A549 (cell line): ENCODE measurements at regions not wholly inside any gene's neighbourhood (a gene's known extent, or its start where the extent isn't known, plus 50 kb on each side); places are given as distances from the start of the nearest gene placed in this dataset.

Source experiments
- ATAC-seq, 2 experiments: fragments of 200-7000 bp in 1 of 2; fragments of >200 bp in 1 of 2; cut with Nextera tagmentation in 1 of 2; cut with Tn5 transposase in 1 of 2; 3 replicates each; pipeline versions ENCODE4 v1.8.0 to v1.9.1; 2018 to 2020; ENCODE audit warnings: mild to moderate bottlenecking in 1 of 2, moderate library complexity in 1 of 2
- CTCF ChIA-PET: fragments of 300-600 bp; sonication (Branson Sonifier 250); formaldehyde crosslinking; extraction: SDS; loops from one replicate; lab custom pipeline; 2021; ENCODE audit warnings: antibody characterized with exemption, inconsistent platforms; lab: Yijun Ruan, JAX
- POLR2A ChIA-PET: fragments of 350-600 bp; formaldehyde crosslinking; extraction: SDS; loops from one replicate; lab custom pipeline; 2021; ENCODE audit warnings: antibody characterized with exemption, inconsistent platforms; lab: Yijun Ruan, JAX
- DNase-seq, 2 experiments: peaks; one replicate each; pipeline versions ENCODE4 v3.0.0 to v3.0.0-alpha.2; 2011 to 2016; ENCODE audit warnings: low read depth in 1 of 2, low spot score in 1 of 2
- FAIRE-seq: peaks from 2 replicates; lab custom pipeline; 2011; peaks lifted over from hg19 to GRCh38; lab: Jason Lieb, UNC
- H3K27ac ChIP-seq, 2 experiments: fragments of >200 bp; sonication (Bioruptor Twin); formaldehyde crosslinking; 3 replicates each; pipeline ENCODE4 v1.5.1; 2016 to 2017
- H3K4me1 ChIP-seq: fragments of >200 bp; sonication (Bioruptor Twin); formaldehyde crosslinking; 3 replicates; pipeline ENCODE4 v1.6.1; 2016
- H3K4me2 ChIP-seq: fragments of >200 bp; sonication (Bioruptor Twin); formaldehyde crosslinking; 3 replicates; pipeline ENCODE4 v1.6.1; 2016
- H3K4me3 ChIP-seq: fragments of >200 bp; sonication (Bioruptor Twin); formaldehyde crosslinking; 3 replicates; pipeline ENCODE4 v1.5.1; 2016
- H3K9me3 ChIP-seq: fragments of >200 bp; sonication (Bioruptor Twin); formaldehyde crosslinking; 3 replicates; pipeline ENCODE4 v1.6.1; 2016
- BHLHE40 ChIP-seq: IDR thresholded peaks from 2 replicates; pipeline ENCODE4 v1.6.1; 2012; ENCODE audit warnings: low read depth, low read length, inconsistent platforms
- CBX2 ChIP-seq: fragments of 200-600 bp; sonication (generic); IDR thresholded peaks from 2 replicates; pipeline ENCODE4 v1.6.1; 2016; ENCODE audit warnings: low read depth, mild to moderate bottlenecking, borderline replicate concordance
- CHD2 ChIP-seq: fragments of 150-350 bp; IDR thresholded peaks from 2 replicates; pipeline ENCODE4 v1.6.1; 2014; ENCODE audit warnings: low read length; ENCODE audit not compliant: partially characterized antibody
- EHF ChIP-seq: fragments of 250-450 bp; sonication (Bioruptor Pico); IDR thresholded peaks from 2 replicates; pipeline ENCODE4 v1.5.0; 2020; ENCODE audit warnings: mild to moderate bottlenecking
- EHMT2 ChIP-seq: fragments of 200-600 bp; sonication (generic); IDR thresholded peaks from 2 replicates; pipeline ENCODE4 v1.6.1; 2016; ENCODE audit warnings: antibody characterized with exemption, low read depth, mild to moderate bottlenecking, moderate library complexity
- FOSB ChIP-seq: fragments of 250-450 bp; sonication (Bioruptor Pico); IDR thresholded peaks from 2 replicates; pipeline ENCODE4 v1.5.0; 2020; ENCODE audit warnings: mild to moderate bottlenecking, moderate library complexity
- FOXS1 ChIP-seq: fragments of 250-450 bp; sonication (Bioruptor Pico); IDR thresholded peaks from 2 replicates; pipeline ENCODE4 v1.5.0; 2020; ENCODE audit warnings: mild to moderate bottlenecking, moderate library complexity
- GATA3 ChIP-seq: IDR thresholded peaks from 2 replicates; pipeline ENCODE4 v1.6.1; 2012; ENCODE audit warnings: borderline replicate concordance
- HOXB13 ChIP-seq: fragments of 250-450 bp; sonication (Bioruptor Pico); IDR thresholded peaks from 2 replicates; pipeline ENCODE4 v1.5.0; 2020; ENCODE audit warnings: low read depth, mild to moderate bottlenecking, moderate library complexity
- JUN ChIP-seq, 2 experiments: fragments of >200 bp; sonication (Bioruptor Twin); formaldehyde crosslinking; IDR thresholded peaks; 2 replicates in 1 of 2; 3 replicates in 1 of 2; pipeline ENCODE4 v1.6.1; 2016 to 2017
- KDM1A ChIP-seq: fragments of 200-600 bp; sonication (generic); IDR thresholded peaks from 2 replicates; pipeline ENCODE4 v1.6.1; 2016; ENCODE audit warnings: low read depth, mild to moderate bottlenecking
- MAZ ChIP-seq: fragments of 150-350 bp; IDR thresholded peaks from 2 replicates; pipeline ENCODE4 v1.6.1; 2014; ENCODE audit warnings: antibody characterized with exemption, low read depth, low read length, borderline replicate concordance
- NR3C1 ChIP-seq: fragments of >200 bp; sonication (Bioruptor Twin); formaldehyde crosslinking; IDR thresholded peaks from 3 replicates; pipeline ENCODE4 v1.6.1; 2017
- PHF8 ChIP-seq: fragments of 200-600 bp; sonication (generic); IDR thresholded peaks from 2 replicates; pipeline ENCODE4 v1.6.1; 2016; ENCODE audit warnings: low read depth, mild to moderate bottlenecking, antibody characterized with exemption, moderate library complexity, borderline replicate concordance
- POLR2A ChIP-seq: IDR thresholded peaks from 2 replicates; pipeline ENCODE4 v1.6.1; 2012; ENCODE audit warnings: mild to moderate bottlenecking, low read length
- RARB ChIP-seq: fragments of 250-450 bp; sonication (Bioruptor Pico); IDR thresholded peaks from 2 replicates; pipeline ENCODE4 v1.8.0; 2021; ENCODE audit warnings: mild to moderate bottlenecking, moderate library complexity
- RCOR1 ChIP-seq: fragments of 150-350 bp; IDR thresholded peaks from 2 replicates; pipeline ENCODE4 v1.6.1; 2014; ENCODE audit warnings: antibody characterized with exemption, low read length, low read depth
- SREBF2 ChIP-seq: fragments of 450-650 bp; IDR thresholded peaks from 2 replicates; pipeline ENCODE4 v1.6.1; 2014; ENCODE audit warnings: mild to moderate bottlenecking, moderate library complexity
- TFCP2L1 ChIP-seq: fragments of 250-450 bp; sonication (Bioruptor Pico); IDR thresholded peaks from 2 replicates; pipeline ENCODE4 v1.5.0; 2021; ENCODE audit warnings: mild to moderate bottlenecking
- ZFP36 ChIP-seq: fragments of 450-650 bp; IDR thresholded peaks from 2 replicates; pipeline ENCODE4 v1.6.1; 2014; ENCODE audit warnings: borderline replicate concordance; ENCODE audit not compliant: partially characterized antibody
- ZSCAN20 ChIP-seq: fragments of 250-450 bp; sonication (Bioruptor Pico); IDR thresholded peaks from 2 replicates; pipeline ENCODE4 v1.8.0; 2022; ENCODE audit warnings: mild to moderate bottlenecking, moderate library complexity
- WGBS: methylation state at CpG from one replicate; pipeline ENCODE4 v1.1.6; 2017; ENCODE audit errors: missing lambda C conversion rate; 5-methylcytosine and 5-hydroxymethylcytosine counted together
- TF ChIP-seq, protein P1 (sequence below): fragments of 250-450 bp; sonication (Bioruptor Pico); IDR thresholded peaks from 2 replicates; pipeline ENCODE4 v1.5.0; 2020; ENCODE audit warnings: low read depth, mild to moderate bottlenecking, moderate library complexity
- TF ChIP-seq, protein P2 (sequence below): fragments of >200 bp; sonication (Bioruptor Twin); formaldehyde crosslinking; IDR thresholded peaks from 3 replicates; pipeline ENCODE4 v1.5.1; 2016
- TF ChIP-seq, protein P3 (sequence below): fragments of 150-350 bp; IDR thresholded peaks from 2 replicates; pipeline ENCODE4 v1.6.1; 2014; ENCODE audit warnings: low read depth, mild to moderate bottlenecking, low read length
- TF ChIP-seq, protein P4 (sequence below): fragments of 250-450 bp; sonication (Bioruptor Pico); IDR thresholded peaks from 2 replicates; pipeline ENCODE4 v1.5.0; 2021; ENCODE audit warnings: mild to moderate bottlenecking, moderate library complexity, borderline replicate concordance
- TF ChIP-seq, protein P5 (sequence below): IDR thresholded peaks from 2 replicates; pipeline ENCODE4 v1.6.1; 2012

DNA sequence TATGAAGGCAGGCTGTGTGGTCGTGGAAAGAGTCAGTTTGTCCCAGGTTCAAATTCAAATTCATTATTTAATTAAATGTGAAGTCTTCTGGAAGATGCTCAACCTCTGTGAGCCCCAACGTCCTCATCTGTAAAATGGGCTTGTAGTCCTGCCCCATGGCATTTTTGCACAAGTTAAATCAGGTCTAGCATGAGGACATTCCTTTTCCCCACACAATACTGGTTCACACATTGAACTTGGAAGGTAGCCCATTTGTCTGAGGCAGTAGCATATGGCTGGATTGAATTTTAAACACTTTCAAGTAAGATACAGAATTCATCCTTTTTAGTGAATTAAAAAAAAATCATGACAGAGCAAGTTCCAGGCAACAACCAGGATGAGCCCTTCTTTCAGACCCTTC is 665.4 kb upstream of the HS6ST1 start:
- CTCF ChIA-PET: no interaction called here
- TF ChIP-seq TFCP2L1 (CRISPR knock-in tag) (no peak), POLR2A (no peak), CBX2 (no peak)
- TF ChIP-seq, all 56 proteins: peak for 0
- H3K9me3 ChIP-seq: no peaks in the 10 kb centered on the region
- 3% methylated on average over 2 of the region's 2 CpGs for WGBS
- H3K4me1 ChIP-seq: no peaks in the 10 kb centered on the region
- H3K4me2 ChIP-seq: no peak overlapping the region
- POLR2A ChIA-PET: no interaction called here
- H3K4me3 ChIP-seq: no peak overlapping the region
- DNase-seq (no peak), FAIRE-seq (no peak), ATAC-seq (no peak)
- H3K27ac ChIP-seq: no peak overlapping the region

DNA sequence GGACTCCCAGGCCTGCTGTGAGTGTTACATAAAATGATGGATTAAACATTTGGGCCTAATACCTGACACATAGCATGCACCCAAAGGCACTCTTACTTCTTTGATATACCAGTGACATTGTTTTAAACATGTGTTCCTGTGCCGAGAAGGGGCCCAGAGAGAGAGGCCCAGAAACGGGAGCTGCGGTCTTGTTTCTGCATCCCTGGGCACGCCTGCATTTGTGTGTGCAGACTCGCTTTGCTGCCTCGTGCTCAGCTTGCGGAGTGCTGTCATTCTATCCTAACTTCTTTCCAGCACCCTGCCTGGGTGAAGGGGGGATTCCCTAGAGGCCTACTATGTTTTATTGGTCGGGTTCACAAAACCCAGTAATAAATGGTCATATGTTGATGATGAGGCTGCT is 666.2 kb upstream of the HS6ST1 start:
- ChIA-PET CTCF (no interaction called here), POLR2A (no interaction called here)
- 2% methylated on average over 8 of the region's 8 CpGs for WGBS
- no peak overlapping the region for H3K4me3 ChIP-seq
- FAIRE-seq (no peak), ATAC-seq (no peak), DNase-seq (no peak)
- H3K4me1 ChIP-seq: no peaks in the 10 kb centered on the region
- no peaks in the 10 kb centered on the region for H3K9me3 ChIP-seq
- no peak for TF ChIP-seq POLR2A
- TF ChIP-seq SREBF2: no peak
- no peak for TF ChIP-seq NR3C1
- TF ChIP-seq EHF (CRISPR knock-in tag): no peak
- no peak for TF ChIP-seq ZSCAN20 (CRISPR knock-in tag)
- no peak for TF ChIP-seq KDM1A
- TF ChIP-seq, protein P1, sequence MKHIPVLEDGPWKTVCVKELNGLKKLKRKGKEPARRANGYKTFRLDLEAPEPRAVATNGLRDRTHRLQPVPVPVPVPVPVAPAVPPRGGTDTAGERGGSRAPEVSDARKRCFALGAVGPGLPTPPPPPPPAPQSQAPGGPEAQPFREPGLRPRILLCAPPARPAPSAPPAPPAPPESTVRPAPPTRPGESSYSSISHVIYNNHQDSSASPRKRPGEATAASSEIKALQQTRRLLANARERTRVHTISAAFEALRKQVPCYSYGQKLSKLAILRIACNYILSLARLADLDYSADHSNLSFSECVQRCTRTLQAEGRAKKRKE (CRISPR knock-in tag): no peak
- no peak for TF ChIP-seq ZFP36
- TF ChIP-seq GATA3: no peak
- TF ChIP-seq, protein P2, sequence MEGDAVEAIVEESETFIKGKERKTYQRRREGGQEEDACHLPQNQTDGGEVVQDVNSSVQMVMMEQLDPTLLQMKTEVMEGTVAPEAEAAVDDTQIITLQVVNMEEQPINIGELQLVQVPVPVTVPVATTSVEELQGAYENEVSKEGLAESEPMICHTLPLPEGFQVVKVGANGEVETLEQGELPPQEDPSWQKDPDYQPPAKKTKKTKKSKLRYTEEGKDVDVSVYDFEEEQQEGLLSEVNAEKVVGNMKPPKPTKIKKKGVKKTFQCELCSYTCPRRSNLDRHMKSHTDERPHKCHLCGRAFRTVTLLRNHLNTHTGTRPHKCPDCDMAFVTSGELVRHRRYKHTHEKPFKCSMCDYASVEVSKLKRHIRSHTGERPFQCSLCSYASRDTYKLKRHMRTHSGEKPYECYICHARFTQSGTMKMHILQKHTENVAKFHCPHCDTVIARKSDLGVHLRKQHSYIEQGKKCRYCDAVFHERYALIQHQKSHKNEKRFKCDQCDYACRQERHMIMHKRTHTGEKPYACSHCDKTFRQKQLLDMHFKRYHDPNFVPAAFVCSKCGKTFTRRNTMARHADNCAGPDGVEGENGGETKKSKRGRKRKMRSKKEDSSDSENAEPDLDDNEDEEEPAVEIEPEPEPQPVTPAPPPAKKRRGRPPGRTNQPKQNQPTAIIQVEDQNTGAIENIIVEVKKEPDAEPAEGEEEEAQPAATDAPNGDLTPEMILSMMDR: no peak
- TF ChIP-seq JUN (IDR thresholded peaks at IDR 0.05): no peak
- TF ChIP-seq FOXS1 (CRISPR knock-in tag): no peak
- no peak for TF ChIP-seq EHMT2
- TF ChIP-seq RARB (CRISPR knock-in tag): no peak
- no peak for TF ChIP-seq PHF8
- TF ChIP-seq, protein P3, sequence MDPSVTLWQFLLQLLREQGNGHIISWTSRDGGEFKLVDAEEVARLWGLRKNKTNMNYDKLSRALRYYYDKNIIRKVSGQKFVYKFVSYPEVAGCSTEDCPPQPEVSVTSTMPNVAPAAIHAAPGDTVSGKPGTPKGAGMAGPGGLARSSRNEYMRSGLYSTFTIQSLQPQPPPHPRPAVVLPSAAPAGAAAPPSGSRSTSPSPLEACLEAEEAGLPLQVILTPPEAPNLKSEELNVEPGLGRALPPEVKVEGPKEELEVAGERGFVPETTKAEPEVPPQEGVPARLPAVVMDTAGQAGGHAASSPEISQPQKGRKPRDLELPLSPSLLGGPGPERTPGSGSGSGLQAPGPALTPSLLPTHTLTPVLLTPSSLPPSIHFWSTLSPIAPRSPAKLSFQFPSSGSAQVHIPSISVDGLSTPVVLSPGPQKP: no peak
- TF ChIP-seq BHLHE40: no peak
- H3K27ac ChIP-seq: no peak overlapping the region
- no peak overlapping the region for H3K4me2 ChIP-seq

DNA sequence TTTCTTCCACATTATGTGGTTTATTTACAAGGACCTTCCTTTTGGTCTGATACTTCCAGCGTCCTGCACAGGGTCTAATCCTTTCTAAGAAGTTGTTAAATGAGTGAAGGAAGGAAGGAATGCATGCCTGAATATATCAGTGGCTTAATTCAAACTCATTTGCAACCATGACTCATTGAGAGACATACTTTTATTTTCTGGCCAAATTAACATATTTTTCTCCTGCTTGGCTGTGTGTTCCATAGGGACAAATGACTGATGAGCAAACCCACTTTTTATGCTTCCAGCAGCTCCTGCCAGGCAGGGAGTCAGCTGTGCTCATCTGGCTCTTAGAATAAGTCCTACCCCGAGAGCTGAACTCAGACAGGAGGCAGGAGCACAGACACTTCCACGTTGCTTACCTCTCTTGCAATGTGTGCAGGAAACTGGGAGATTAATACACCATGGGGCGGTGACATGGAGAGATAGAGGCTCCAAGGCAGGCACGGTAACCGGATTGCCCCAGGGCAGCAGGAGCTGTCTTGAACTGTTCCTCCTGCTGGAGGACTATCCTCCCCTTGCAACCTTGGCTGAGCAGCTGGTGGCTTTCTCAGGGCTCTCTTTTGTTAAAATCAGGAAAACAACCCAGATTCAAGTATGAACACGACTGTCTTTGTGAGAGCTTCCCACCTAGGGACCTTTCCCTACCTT is 667.5 kb upstream of the HS6ST1 start:
- no peak overlapping the region for H3K27ac ChIP-seq
- no peak overlapping the region for H3K4me3 ChIP-seq
- ChIA-PET CTCF (no interaction called here), POLR2A (no interaction called here)
- ATAC-seq (no peak), FAIRE-seq (no peak), DNase-seq (no peak)
- no peaks in the 10 kb centered on the region for H3K9me3 ChIP-seq
- WGBS: 1% methylated on average over 5 of the region's 7 CpGs
- H3K4me1 ChIP-seq: no peaks in the 10 kb centered on the region
- H3K4me2 ChIP-seq: no peak overlapping the region
- TF ChIP-seq, protein P4, sequence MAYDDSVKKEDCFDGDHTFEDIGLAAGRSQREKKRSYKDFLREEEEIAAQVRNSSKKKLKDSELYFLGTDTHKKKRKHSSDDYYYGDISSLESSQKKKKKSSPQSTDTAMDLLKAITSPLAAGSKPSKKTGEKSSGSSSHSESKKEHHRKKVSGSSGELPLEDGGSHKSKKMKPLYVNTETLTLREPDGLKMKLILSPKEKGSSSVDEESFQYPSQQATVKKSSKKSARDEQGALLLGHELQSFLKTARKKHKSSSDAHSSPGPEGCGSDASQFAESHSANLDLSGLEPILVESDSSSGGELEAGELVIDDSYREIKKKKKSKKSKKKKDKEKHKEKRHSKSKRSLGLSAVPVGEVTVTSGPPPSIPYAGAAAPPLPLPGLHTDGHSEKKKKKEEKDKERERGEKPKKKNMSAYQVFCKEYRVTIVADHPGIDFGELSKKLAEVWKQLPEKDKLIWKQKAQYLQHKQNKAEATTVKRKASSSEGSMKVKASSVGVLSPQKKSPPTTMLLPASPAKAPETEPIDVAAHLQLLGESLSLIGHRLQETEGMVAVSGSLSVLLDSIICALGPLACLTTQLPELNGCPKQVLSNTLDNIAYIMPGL (CRISPR knock-in tag): no peak
- TF ChIP-seq, protein P2: no peak
- TF ChIP-seq CHD2 (no peak), MAZ (no peak), RARB (CRISPR knock-in tag) (no peak), FOSB (CRISPR knock-in tag) (no peak), JUN (IDR thresholded peaks at IDR 0.05) (no peak), RCOR1 (no peak), HOXB13 (CRISPR knock-in tag) (no peak)
- TF ChIP-seq, protein P5, sequence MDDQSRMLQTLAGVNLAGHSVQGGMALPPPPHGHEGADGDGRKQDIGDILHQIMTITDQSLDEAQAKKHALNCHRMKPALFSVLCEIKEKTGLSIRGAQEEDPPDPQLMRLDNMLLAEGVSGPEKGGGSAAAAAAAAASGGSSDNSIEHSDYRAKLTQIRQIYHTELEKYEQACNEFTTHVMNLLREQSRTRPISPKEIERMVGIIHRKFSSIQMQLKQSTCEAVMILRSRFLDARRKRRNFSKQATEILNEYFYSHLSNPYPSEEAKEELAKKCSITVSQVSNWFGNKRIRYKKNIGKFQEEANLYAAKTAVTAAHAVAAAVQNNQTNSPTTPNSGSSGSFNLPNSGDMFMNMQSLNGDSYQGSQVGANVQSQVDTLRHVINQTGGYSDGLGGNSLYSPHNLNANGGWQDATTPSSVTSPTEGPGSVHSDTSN: no peak
